Ovary (tissue), 7 donors: ENCODE measurements at regions not wholly inside any gene's neighbourhood (a gene's known extent, or its start where the extent isn't known, plus 50 kb on each side); places are given as distances from the start of the nearest gene placed in this dataset.

Source experiments
- DNase-seq, 5 donors: peaks; one replicate each; pipeline ENCODE4 v3.0.0-alpha.2; 2019 to 2020
- H3K27ac ChIP-seq, 2 donors: fragments of 200-600 bp; one replicate each; pipeline versions ENCODE4 v1.5.1 to v1.8.0; 2019 to 2022
- H3K27me3 ChIP-seq: fragments of 200-600 bp; one replicate; pipeline ENCODE4 v1.8.0; 2022
- H3K36me3 ChIP-seq: fragments of 200-600 bp; sonication (generic); one replicate; pipeline ENCODE4 v1.5.1; 2019
- H3K4me1 ChIP-seq: one replicate; pipeline ENCODE4 v1.8.1; 2013; ENCODE audit warnings: mild to moderate bottlenecking, moderate library complexity; ENCODE audit not compliant: insufficient read depth
- H3K4me3 ChIP-seq: fragments of 200-600 bp; sonication (generic); one replicate; pipeline ENCODE4 v1.5.1; 2017
- H3K9me3 ChIP-seq, 2 donors: fragments of 200-600 bp in 1 of 2; sonication (generic) in 1 of 2; one replicate each; pipeline versions ENCODE4 v1.5.1 to v1.8.1; 2013 to 2019; ENCODE audit warnings: mild to moderate bottlenecking in 1 of 2, moderate library complexity in 1 of 2
- EP300 ChIP-seq: sonication (generic); formaldehyde crosslinking; IDR thresholded peaks from one replicate; pipeline ENCODE4 v1.6.1; 2017; ENCODE audit warnings: antibody characterized with exemption
- POLR2A ChIP-seq: fragments of 450-650 bp; IDR thresholded peaks from one replicate; pipeline ENCODE4 v1.6.1; 2017; ENCODE audit warnings: antibody characterized with exemption, mild to moderate bottlenecking, moderate library complexity
- WGBS, 3 donors: extraction: QIAGEN DNeasy Blood & Tissue Kit in 1 of 3; methylation state at CpG; one replicate each; pipeline versions ENCODE4 v1.1.5 to v1.1.7; 2013 to 2017; 5-methylcytosine and 5-hydroxymethylcytosine counted together
- intact Hi-C, 4 donors: fragments of 100-400 bp; cut with DNase I; formaldehyde crosslinking; loops; one replicate each; pipeline versions ENCODE4 v1.11.0 to v1.15.1; 2022 to 2023
- TF ChIP-seq, protein P1 (sequence below), 3 donors: fragments of 450-650 bp in 2 of 3; fragments of 200-600 bp in 1 of 3; IDR thresholded peaks; one replicate each; pipeline versions ENCODE4 v1.5.1 to v1.8.0; 2016 to 2022; ENCODE audit warnings: antibody characterized with exemption in 3 of 3, mild to moderate bottlenecking in 1 of 3
- donor health status: DM: no; HTN: no; CAD: no; lungs with moderate emphysema.
- donor health status: DM: no; HTN: no; CAD: no.
- donor health status: Bipolar disorder and iron deficiency.
- donor health status: DM: no; HTN: no; CAD: no.
- donor health status: DM: yes; HTN: yes; CAD: no.

- 17 to 51% (median 31%) methylated on average over 2 of the region's 2 CpGs for WGBS, 3 donors
- no peak overlapping the region for H3K4me3 ChIP-seq
- no peaks in the 10 kb centered on the region for H3K4me1 ChIP-seq
- intact Hi-C loops = no loop called here
- no peaks in the 10 kb centered on the region for H3K36me3 ChIP-seq
- TF ChIP-seq EP300 (no peak), POLR2A (no peak)
- TF ChIP-seq, protein P1, sequence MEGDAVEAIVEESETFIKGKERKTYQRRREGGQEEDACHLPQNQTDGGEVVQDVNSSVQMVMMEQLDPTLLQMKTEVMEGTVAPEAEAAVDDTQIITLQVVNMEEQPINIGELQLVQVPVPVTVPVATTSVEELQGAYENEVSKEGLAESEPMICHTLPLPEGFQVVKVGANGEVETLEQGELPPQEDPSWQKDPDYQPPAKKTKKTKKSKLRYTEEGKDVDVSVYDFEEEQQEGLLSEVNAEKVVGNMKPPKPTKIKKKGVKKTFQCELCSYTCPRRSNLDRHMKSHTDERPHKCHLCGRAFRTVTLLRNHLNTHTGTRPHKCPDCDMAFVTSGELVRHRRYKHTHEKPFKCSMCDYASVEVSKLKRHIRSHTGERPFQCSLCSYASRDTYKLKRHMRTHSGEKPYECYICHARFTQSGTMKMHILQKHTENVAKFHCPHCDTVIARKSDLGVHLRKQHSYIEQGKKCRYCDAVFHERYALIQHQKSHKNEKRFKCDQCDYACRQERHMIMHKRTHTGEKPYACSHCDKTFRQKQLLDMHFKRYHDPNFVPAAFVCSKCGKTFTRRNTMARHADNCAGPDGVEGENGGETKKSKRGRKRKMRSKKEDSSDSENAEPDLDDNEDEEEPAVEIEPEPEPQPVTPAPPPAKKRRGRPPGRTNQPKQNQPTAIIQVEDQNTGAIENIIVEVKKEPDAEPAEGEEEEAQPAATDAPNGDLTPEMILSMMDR (IDR thresholded peaks at IDR 0.05) = no peak
- no peak overlapping the region for H3K27ac ChIP-seq
- DNase-seq = no peak
- no peaks in the 10 kb centered on the region for H3K9me3 ChIP-seq
- H3K27me3 ChIP-seq = no peaks in the 10 kb centered on the region
These were observed 530.3 kb downstream of the ZIC1 start for GRCh38 chr3:147939425-147939824.

DNA sequence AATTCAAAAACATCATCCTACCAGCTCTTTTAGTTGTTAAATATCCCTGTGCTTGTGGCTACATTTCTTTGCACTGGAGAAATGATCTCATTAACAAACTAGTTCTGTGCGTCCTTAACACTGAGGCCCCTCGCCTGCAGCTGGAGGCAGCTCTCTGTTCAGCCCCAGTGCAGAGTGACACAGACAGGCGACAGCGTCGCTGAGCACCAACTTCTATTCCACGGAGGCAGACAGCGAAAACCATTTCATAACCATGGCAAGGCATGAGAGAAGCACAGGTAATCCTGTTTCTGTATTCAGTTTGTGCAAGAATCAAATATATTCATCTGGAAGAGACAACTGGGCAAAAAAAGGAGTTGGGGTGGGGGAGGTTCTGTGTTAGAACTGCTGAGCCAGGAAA, 530.7 kb downstream of the ZIC1 start:
- Histone ChIP-seq H3K27me3 (no peaks in the 10 kb centered on the region), H3K36me3 (no peaks in the 10 kb centered on the region), H3K4me1 (no peaks in the 10 kb centered on the region), H3K4me3 (no peak overlapping the region), H3K9me3 (no peaks in the 10 kb centered on the region), H3K27ac (no peak overlapping the region)
- no peak for TF ChIP-seq EP300
- TF ChIP-seq, protein P1 (IDR thresholded peaks at IDR 0.05) = no peak
- no peak for TF ChIP-seq POLR2A
- no peak for DNase-seq
- intact Hi-C loops = no loop called here
- WGBS, 3 donors = 16 to 32% (median 22%) methylated on average over 7 of the region's 7 CpGs

GRCh38 chr3:147940405-147941193, 531.4 kb downstream of the ZIC1 start:
- Histone ChIP-seq H3K27me3 (no peaks in the 10 kb centered on the region), H3K27ac (no peak overlapping the region), H3K36me3 (no peaks in the 10 kb centered on the region), H3K4me3 (no peak overlapping the region), H3K9me3 (no peaks in the 10 kb centered on the region), H3K4me1 (no peaks in the 10 kb centered on the region)
- no peak for TF ChIP-seq POLR2A
- TF ChIP-seq EP300 = no peak
- TF ChIP-seq, protein P1 (IDR thresholded peaks at IDR 0.05) = no peak
- DNase-seq = no peak
- intact Hi-C loops = no loop called here
- WGBS, 3 donors = 66 to 72% (median 68%) methylated on average over 3 of the region's 3 CpGs

GRCh38 chr3:147941969-147942368, 532.8 kb downstream of the ZIC1 start:
- no peak for TF ChIP-seq POLR2A
- TF ChIP-seq EP300 = no peak
- TF ChIP-seq, protein P1 (IDR thresholded peaks at IDR 0.05) = no peak
- no peaks in the 10 kb centered on the region for H3K4me1 ChIP-seq
- no peaks in the 10 kb centered on the region for H3K36me3 ChIP-seq
- 74 to 83% (median 79%) methylated on average over 2 of the region's 2 CpGs for WGBS, 3 donors
- no peak overlapping the region for H3K27ac ChIP-seq
- H3K27me3 ChIP-seq = no peaks in the 10 kb centered on the region
- DNase-seq = no peak
- intact Hi-C loops = no loop called here
- H3K9me3 ChIP-seq = no peaks in the 10 kb centered on the region
- H3K4me3 ChIP-seq = no peak overlapping the region
